Endothelial cell of umbilical vein (primary cell): ENCODE measurements at regions not wholly inside any gene's neighbourhood (a gene's known extent, or its start where the extent isn't known, plus 50 kb on each side); places are given as distances from the start of the nearest gene placed in this dataset.
A peak's percentile ranks its signal among the peaks of the same experiment; 100 is the strongest.

ENCODE experiments used
- EZH2 ChIP-seq: IDR thresholded peaks from 2 replicates; pipeline ENCODE4 v1.6.1; 2012; ENCODE audit warnings: borderline replicate concordance, low read depth, mild to moderate bottlenecking, moderate library complexity, low read length, inconsistent platforms; ENCODE audit not compliant: severe bottlenecking
- FOS ChIP-seq: IDR thresholded peaks from 2 replicates; pipeline ENCODE4 v1.6.1; 2011; ENCODE audit warnings: mild to moderate bottlenecking, low read length, moderate library complexity, borderline replicate concordance; ENCODE audit not compliant: insufficient read depth
- GATA2 ChIP-seq: IDR thresholded peaks from 2 replicates; pipeline ENCODE4 v1.7.0; 2011; ENCODE audit warnings: low read depth, mild to moderate bottlenecking, moderate library complexity, mixed read lengths, low read length; ENCODE audit not compliant: insufficient read length, insufficient read depth
- MYC ChIP-seq: IDR thresholded peaks from one replicate; pipeline ENCODE4 v1.6.1; 2011; ENCODE audit warnings: mild to moderate bottlenecking, low read depth, low read length
- POLR2A ChIP-seq: IDR thresholded peaks from 2 replicates; pipeline ENCODE4 v1.6.1; 2012; ENCODE audit warnings: low read depth, mild to moderate bottlenecking, control low read depth, low read length
- POLR2AphosphoS5 ChIP-seq: IDR thresholded peaks from 2 replicates; pipeline ENCODE4 v1.6.1; 2012; ENCODE audit warnings: low read depth, mild to moderate bottlenecking, control low read depth, low read length, moderate library complexity; ENCODE audit not compliant: insufficient read depth
- TF ChIP-seq, protein P1 (sequence below), 2 donors: IDR thresholded peaks; 1 replicate in 1 of 2; 2 replicates in 1 of 2; pipeline ENCODE4 v1.5.1; 2011; ENCODE audit warnings: low read length in 2 of 2, mild to moderate bottlenecking in 2 of 2, moderate library complexity in 2 of 2, control low read depth in 1 of 2, inconsistent platforms in 1 of 2, low read depth in 1 of 2; ENCODE audit not compliant: insufficient read depth in 1 of 2; ENCODE audit errors: extremely low read depth in 1 of 2
- TF ChIP-seq, protein P2 (sequence below): IDR thresholded peaks from 2 replicates; pipeline ENCODE4 v1.6.1; 2011; ENCODE audit not compliant: insufficient read depth, insufficient read length

DNA sequence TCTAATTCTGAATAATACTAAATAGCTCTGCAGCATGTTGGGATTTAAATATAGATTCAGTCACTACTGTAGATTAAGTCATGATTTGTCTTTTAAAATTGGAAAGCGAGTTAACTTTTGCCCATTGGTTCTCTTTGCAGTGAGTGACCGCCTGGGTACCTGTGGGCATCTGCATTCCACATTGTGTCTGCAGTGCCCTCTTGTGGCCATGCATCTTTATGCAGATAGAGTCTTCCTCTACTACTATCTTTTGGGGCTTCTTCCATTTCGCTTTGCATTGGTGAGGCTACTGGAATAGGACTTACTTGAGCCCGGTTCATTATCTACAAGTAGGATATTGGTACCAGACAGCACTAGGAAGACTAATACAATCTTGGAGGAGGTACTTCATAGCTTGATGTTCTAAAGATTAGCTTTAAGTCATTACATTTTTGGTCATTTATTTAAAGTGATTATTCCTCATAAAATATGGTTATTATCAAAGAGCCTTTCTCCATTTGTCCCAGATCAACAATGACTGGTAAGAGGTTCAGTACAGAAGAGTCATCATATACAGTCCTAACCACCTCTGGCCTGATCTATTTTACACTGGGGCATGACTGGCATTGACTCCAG lies 203.0 kb downstream of the SOCS6 start:
- TF ChIP-seq, protein P1, sequence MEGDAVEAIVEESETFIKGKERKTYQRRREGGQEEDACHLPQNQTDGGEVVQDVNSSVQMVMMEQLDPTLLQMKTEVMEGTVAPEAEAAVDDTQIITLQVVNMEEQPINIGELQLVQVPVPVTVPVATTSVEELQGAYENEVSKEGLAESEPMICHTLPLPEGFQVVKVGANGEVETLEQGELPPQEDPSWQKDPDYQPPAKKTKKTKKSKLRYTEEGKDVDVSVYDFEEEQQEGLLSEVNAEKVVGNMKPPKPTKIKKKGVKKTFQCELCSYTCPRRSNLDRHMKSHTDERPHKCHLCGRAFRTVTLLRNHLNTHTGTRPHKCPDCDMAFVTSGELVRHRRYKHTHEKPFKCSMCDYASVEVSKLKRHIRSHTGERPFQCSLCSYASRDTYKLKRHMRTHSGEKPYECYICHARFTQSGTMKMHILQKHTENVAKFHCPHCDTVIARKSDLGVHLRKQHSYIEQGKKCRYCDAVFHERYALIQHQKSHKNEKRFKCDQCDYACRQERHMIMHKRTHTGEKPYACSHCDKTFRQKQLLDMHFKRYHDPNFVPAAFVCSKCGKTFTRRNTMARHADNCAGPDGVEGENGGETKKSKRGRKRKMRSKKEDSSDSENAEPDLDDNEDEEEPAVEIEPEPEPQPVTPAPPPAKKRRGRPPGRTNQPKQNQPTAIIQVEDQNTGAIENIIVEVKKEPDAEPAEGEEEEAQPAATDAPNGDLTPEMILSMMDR (IDR thresholded peaks at IDR 0.05; ENCODE audit: extremely low read depth in 1 of 2, insufficient read depth in 1 of 2, low read depth in 1 of 2, low read length in 2 of 2) = peak; percentile 71 to 81
- TF ChIP-seq GATA2 = no peak
- TF ChIP-seq POLR2A = no peak
- no peak for TF ChIP-seq FOS
- TF ChIP-seq MYC = no peak
- TF ChIP-seq, protein P2, sequence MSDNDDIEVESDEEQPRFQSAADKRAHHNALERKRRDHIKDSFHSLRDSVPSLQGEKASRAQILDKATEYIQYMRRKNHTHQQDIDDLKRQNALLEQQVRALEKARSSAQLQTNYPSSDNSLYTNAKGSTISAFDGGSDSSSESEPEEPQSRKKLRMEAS = no peak
- TF ChIP-seq EZH2 = no peak
- TF ChIP-seq POLR2AphosphoS5 = no peak
